DOHH2 (cell line): ENCODE measurements at regions not wholly inside any gene's neighbourhood (a gene's known extent, or its start where the extent isn't known, plus 50 kb on each side); places are given as distances from the start of the nearest gene placed in this dataset.

Source experiments
- H3F3A ChIP-seq: fragments of 200-600 bp; sonication (generic), shearing (Covaris generic); 2 replicates; pipeline ENCODE4 v1.6.0; 2016; ENCODE audit warnings: antibody characterized with exemption, mild to moderate bottlenecking; ENCODE audit not compliant: control insufficient read depth, insufficient read depth
- H3K27ac ChIP-seq: fragments of 200-600 bp; sonication (generic); 2 replicates; pipeline ENCODE4 v1.5.1; 2014; ENCODE audit warnings: low read depth, mild to moderate bottlenecking, low read length, moderate library complexity
- H3K27me3 ChIP-seq: fragments of 200-600 bp; sonication (generic); 2 replicates; pipeline ENCODE4 v1.6.1; 2014; ENCODE audit warnings: mild to moderate bottlenecking, low read length, mixed read lengths; ENCODE audit not compliant: control insufficient read depth
- H3K36me3 ChIP-seq: fragments of 200-600 bp; sonication (generic); 2 replicates; pipeline ENCODE4 v1.6.1; 2014; ENCODE audit warnings: mild to moderate bottlenecking, low read length, moderate library complexity, mixed read lengths; ENCODE audit not compliant: control insufficient read depth
- H3K4me1 ChIP-seq: fragments of 200-600 bp; sonication (generic); 2 replicates; pipeline ENCODE4 v1.6.1; 2014; ENCODE audit warnings: mild to moderate bottlenecking, low read length, mixed read lengths; ENCODE audit not compliant: control insufficient read depth
- H3K4me2 ChIP-seq: fragments of 200-600 bp; sonication (generic); 2 replicates; pipeline ENCODE4 v1.6.0; 2014; ENCODE audit warnings: mild to moderate bottlenecking, low read length, moderate library complexity
- H3K4me3 ChIP-seq: fragments of 200-600 bp; sonication (generic); 2 replicates; pipeline ENCODE4 v1.5.1; 2014; ENCODE audit warnings: mild to moderate bottlenecking, low read length, mixed read lengths
- H3K79me2 ChIP-seq: fragments of 200-600 bp; sonication (generic); 2 replicates; pipeline ENCODE4 v1.6.1; 2014; ENCODE audit warnings: mild to moderate bottlenecking, low read length, mixed read lengths; ENCODE audit not compliant: control insufficient read depth
- H3K9me2 ChIP-seq: fragments of 200-600 bp; sonication (generic); replicated peaks from 2 replicates; pipeline ENCODE4 v1.6.1; 2014; ENCODE audit warnings: mild to moderate bottlenecking, low read length, mixed read lengths; ENCODE audit not compliant: control insufficient read depth
- H3K9me3 ChIP-seq: fragments of 200-600 bp; sonication (generic); 2 replicates; pipeline ENCODE4 v1.6.1; 2014; ENCODE audit warnings: antibody characterized with exemption, low read length, mixed read lengths; ENCODE audit not compliant: control insufficient read depth, insufficient read depth
- H4K20me1 ChIP-seq: fragments of 200-600 bp; sonication (generic); 2 replicates; pipeline ENCODE4 v1.6.0; 2014; ENCODE audit warnings: low read depth, mild to moderate bottlenecking, antibody characterized with exemption, low read length, moderate library complexity; ENCODE audit not compliant: control insufficient read depth, insufficient read depth
- CTCF ChIP-seq: fragments of 200-600 bp; sonication (generic); IDR thresholded peaks from one replicate; pipeline ENCODE4 v1.5.1; 2014; ENCODE audit warnings: antibody characterized with exemption, mild to moderate bottlenecking, low read depth, low read length; ENCODE audit not compliant: poor library complexity, severe bottlenecking
- EZH2phosphoT487 ChIP-seq: fragments of 200-600 bp; sonication (generic); IDR thresholded peaks from 2 replicates; pipeline ENCODE4 v1.6.1; 2017; ENCODE audit warnings: borderline replicate concordance, mild to moderate bottlenecking, antibody characterized with exemption, low read length, moderate library complexity, mixed read lengths

- no peaks in the 10 kb centered on the region for H4K20me1 ChIP-seq
- H3K4me3 ChIP-seq, result no peak overlapping the region
- H3K9me2 ChIP-seq, result no peaks in the 10 kb centered on the region
- no peaks in the 10 kb centered on the region for H3K9me3 ChIP-seq
- H3F3A ChIP-seq, result no peaks in the 10 kb centered on the region
- no peaks in the 10 kb centered on the region for H3K27me3 ChIP-seq
- no peaks in the 10 kb centered on the region for H3K36me3 ChIP-seq
- no peak overlapping the region for H3K27ac ChIP-seq
- H3K4me2 ChIP-seq, result no peak overlapping the region
- no peaks in the 10 kb centered on the region for H3K4me1 ChIP-seq
- TF ChIP-seq EZH2phosphoT487 (no peak), CTCF (no peak)
- H3K79me2 ChIP-seq, result no peaks in the 10 kb centered on the region
Measured at GRCh38 chr18:73313476-73313875, 445.7 kb upstream of the NETO1 start.

- Histone ChIP-seq H3F3A (no peaks in the 10 kb centered on the region), H3K36me3 (no peaks in the 10 kb centered on the region), H3K27me3 (no peaks in the 10 kb centered on the region), H3K4me1 (no peaks in the 10 kb centered on the region), H3K9me2 (no peaks in the 10 kb centered on the region), H3K27ac (no peak overlapping the region), H3K79me2 (no peaks in the 10 kb centered on the region), H3K9me3 (no peaks in the 10 kb centered on the region), H4K20me1 (no peaks in the 10 kb centered on the region), H3K4me3 (no peak overlapping the region), H3K4me2 (no peak overlapping the region)
- TF ChIP-seq CTCF (no peak), EZH2phosphoT487 (no peak)
Measured at GRCh38 chr18:73296686-73297085, 428.9 kb upstream of the NETO1 start.

- H3K9me3 ChIP-seq, result no peaks in the 10 kb centered on the region
- H3K27me3 ChIP-seq, result no peaks in the 10 kb centered on the region
- H3K4me2 ChIP-seq, result no peak overlapping the region
- H4K20me1 ChIP-seq, result no peaks in the 10 kb centered on the region
- no peak for TF ChIP-seq CTCF
- no peak for TF ChIP-seq EZH2phosphoT487
- H3F3A ChIP-seq, result no peaks in the 10 kb centered on the region
- H3K4me1 ChIP-seq, result no peaks in the 10 kb centered on the region
- H3K36me3 ChIP-seq, result no peaks in the 10 kb centered on the region
- no peak overlapping the region for H3K27ac ChIP-seq
- H3K4me3 ChIP-seq, result no peak overlapping the region
- no peaks in the 10 kb centered on the region for H3K9me2 ChIP-seq
- H3K79me2 ChIP-seq, result no peaks in the 10 kb centered on the region
Measured at GRCh38 chr18:73292156-73292555, 424.4 kb upstream of the NETO1 start.

- H3K79me2 ChIP-seq, result no peaks in the 10 kb centered on the region
- no peak for TF ChIP-seq EZH2phosphoT487
- H3K4me3 ChIP-seq, result no peak overlapping the region
- H3K9me3 ChIP-seq, result no peaks in the 10 kb centered on the region
- no peaks in the 10 kb centered on the region for H4K20me1 ChIP-seq
- no peaks in the 10 kb centered on the region for H3K9me2 ChIP-seq
- H3K27me3 ChIP-seq, result no peaks in the 10 kb centered on the region
- H3K4me2 ChIP-seq, result no peak overlapping the region
- no peaks in the 10 kb centered on the region for H3K4me1 ChIP-seq
- H3K36me3 ChIP-seq, result no peaks in the 10 kb centered on the region
- no peaks in the 10 kb centered on the region for H3F3A ChIP-seq
- H3K27ac ChIP-seq, result no peak overlapping the region
Measured at GRCh38 chr18:73288813-73289212, 421.0 kb upstream of the NETO1 start.
